AG10803 (cell line): ENCODE measurements at regions not wholly inside any gene's neighbourhood (a gene's known extent, or its start where the extent isn't known, plus 50 kb on each side); places are given as distances from the start of the nearest gene placed in this dataset.

Source experiments
- DNase-seq: peaks from one replicate; pipeline ENCODE4 v3.0.0; 2010; ENCODE audit warnings: low read depth
- H3K4me3 ChIP-seq: 2 replicates; pipeline ENCODE4 v1.5.1; 2011; ENCODE audit warnings: mild to moderate bottlenecking, low read length, control low read depth
- CTCF ChIP-seq: conservative IDR thresholded peaks from 2 replicates; pipeline ENCODE4 v1.5.1; 2011; ENCODE audit warnings: mild to moderate bottlenecking, low read length, control low read depth, inconsistent platforms

GRCh38 chr2:47265158-47265557 is 88.8 kb upstream of the CALM2 start:
- no peak overlapping the region for H3K4me3 ChIP-seq
- no peak for TF ChIP-seq CTCF
- DNase-seq, result no peak

- H3K4me3 ChIP-seq, result no peak overlapping the region
- DNase-seq, result no peak
- no peak for TF ChIP-seq CTCF
Observed at GRCh38 chr2:47264686-47265085, 88.4 kb upstream of the CALM2 start.

GRCh38 chr2:47264143-47264542 is 87.8 kb upstream of the CALM2 start:
- TF ChIP-seq CTCF, result no peak
- no peak overlapping the region for H3K4me3 ChIP-seq
- no peak for DNase-seq

- no peak for DNase-seq
- H3K4me3 ChIP-seq, result no peak overlapping the region
- TF ChIP-seq CTCF, result no peak
Observed at GRCh38 chr2:47262657-47263056, 86.3 kb upstream of the CALM2 start.

GRCh38 chr2:47260971-47261370 is 84.7 kb upstream of the CALM2 start:
- TF ChIP-seq CTCF, result no peak
- H3K4me3 ChIP-seq, result no peak overlapping the region
- no peak for DNase-seq

GRCh38 chr2:47259829-47260228 is 83.5 kb upstream of the CALM2 start:
- no peak overlapping the region for H3K4me3 ChIP-seq
- no peak for DNase-seq
- no peak for TF ChIP-seq CTCF

GRCh38 chr2:47257946-47258348 is 81.6 kb upstream of the CALM2 start:
- DNase-seq, result no peak
- H3K4me3 ChIP-seq, result no peak overlapping the region
- TF ChIP-seq CTCF, result no peak
